Transverse colon (tissue), 4 donors: ENCODE measurements at regions not wholly inside any gene's neighbourhood (a gene's known extent, or its start where the extent isn't known, plus 50 kb on each side); places are given as distances from the start of the nearest gene placed in this dataset.

Experiments used
- DNase-seq: peaks from one replicate; pipeline ENCODE4 v3.0.0-alpha.2; 2019
- H3K27ac ChIP-seq, 4 donors: fragments of 200-600 bp; sonication (generic); 2 replicates each; pipeline ENCODE4 v1.5.1; 2016 to 2018; ENCODE audit warnings: inconsistent platforms in 4 of 4
- H3K27me3 ChIP-seq: fragments of 200-600 bp; sonication (generic); 2 replicates; pipeline ENCODE4 v1.5.1; 2017; ENCODE audit warnings: inconsistent platforms
- H3K36me3 ChIP-seq, 4 donors: fragments of 200-600 bp; sonication (generic); 2 replicates each; pipeline ENCODE4 v1.5.1; 2017 to 2019; ENCODE audit warnings: inconsistent platforms in 4 of 4
- H3K4me1 ChIP-seq, 4 donors: fragments of 200-600 bp; sonication (generic); 2 replicates each; pipeline ENCODE4 v1.5.1; 2017 to 2020; ENCODE audit warnings: inconsistent platforms in 4 of 4
- H3K4me3 ChIP-seq, 4 donors: fragments of 200-600 bp; sonication (generic); 1 replicate in 1 of 4; 2 replicates in 3 of 4; pipeline versions ENCODE4 v1.5.1 to v1.6.1; 2017 to 2019; ENCODE audit warnings: inconsistent platforms in 4 of 4
- H3K9me3 ChIP-seq, 2 donors: fragments of 200-600 bp; sonication (generic); 2 replicates each; pipeline ENCODE4 v1.5.1; 2017 to 2019; ENCODE audit warnings: inconsistent platforms in 2 of 2
- CTCF ChIP-seq, 5 experiments: fragments of 200-600 bp in 3 of 5; fragments of 450-650 bp in 2 of 5; sonication (generic) in 3 of 5; IDR thresholded peaks; 1 replicate in 2 of 5; 2 replicates in 3 of 5; pipeline ENCODE4 v1.5.1; 2016 to 2017; ENCODE audit warnings: antibody characterized with exemption in 5 of 5, inconsistent platforms in 3 of 5, mild to moderate bottlenecking in 2 of 5, moderate library complexity in 1 of 5
- EP300 ChIP-seq: sonication (generic); formaldehyde crosslinking; IDR thresholded peaks from one replicate; pipeline ENCODE4 v1.6.1; 2017; ENCODE audit warnings: antibody characterized with exemption, low read depth
- POLR2A ChIP-seq: fragments of 450-650 bp; IDR thresholded peaks from one replicate; pipeline ENCODE4 v1.6.1; 2016; ENCODE audit warnings: antibody characterized with exemption, mild to moderate bottlenecking, moderate library complexity
- POLR2AphosphoS5 ChIP-seq, 3 donors: sonication (generic); formaldehyde crosslinking; IDR thresholded peaks; one replicate each; pipeline ENCODE4 v1.6.1; 2016; ENCODE audit warnings: antibody characterized with exemption in 3 of 3
- WGBS, 2 donors: methylation state at CpG; one replicate each; pipeline ENCODE4 v1.1.5; 2018; ENCODE audit warnings: low coverage in 1 of 2; 5-methylcytosine and 5-hydroxymethylcytosine counted together
- in situ Hi-C, 4 donors: fragments of 200-750 bp; cut with MboI; loops; one replicate each; pipeline versions ENCODE4 v1.15.0 to v1.15.1; 2017; ENCODE audit warnings: low sequenced_read_pairs in 3 of 4, low pct_ligation_motif_present in 1 of 4, low pct_unique_long_range_greater_than_20kb in 1 of 4
- intact Hi-C: fragments of 100-400 bp; cut with DNase I; formaldehyde crosslinking; loops from one replicate; pipeline ENCODE4 v1.15.1; 2023; ENCODE audit warnings: low total_unique reads

GRCh38 chr2:39855856-39856255, 76.8 kb upstream of the THUMPD2 start:
- intact Hi-C loops: no loop called here
- DNase-seq: no peak
- no peaks in the 10 kb centered on the region for H3K9me3 ChIP-seq
- no peak overlapping the region for H3K4me3 ChIP-seq
- no peaks in the 10 kb centered on the region for H3K36me3 ChIP-seq
- TF ChIP-seq CTCF (IDR thresholded peaks at IDR 0.05): no peak
- TF ChIP-seq EP300: no peak
- TF ChIP-seq POLR2A: no peak
- TF ChIP-seq POLR2AphosphoS5 (IDR thresholded peaks at IDR 0.05): no peak
- WGBS, 2 donors: 92 to 96% methylated on average over 3 of the region's 3 CpGs
- H3K27me3 ChIP-seq: no peaks in the 10 kb centered on the region
- H3K4me1 ChIP-seq: peaks cover 0 to 12% (median 3%) of the 10 kb centered on the region in 4 donors
- in situ Hi-C loops: no loop called here
- H3K27ac ChIP-seq: no peak overlapping the region

- Histone ChIP-seq H3K9me3 (no peaks in the 10 kb centered on the region), H3K4me1 (peaks cover 0 to 12% (median 3%) of the 10 kb centered on the region in 4 donors), H3K27me3 (no peaks in the 10 kb centered on the region), H3K27ac (no peak overlapping the region), H3K36me3 (no peaks in the 10 kb centered on the region), H3K4me3 (no peak overlapping the region)
- no peak for DNase-seq
- in situ Hi-C loops: no loop called here
- TF ChIP-seq POLR2A (no peak), CTCF (IDR thresholded peaks at IDR 0.05) (no peak), EP300 (no peak), POLR2AphosphoS5 (IDR thresholded peaks at IDR 0.05) (no peak)
- 69 to 76% methylated on average over 4 to 5 of the region's 5 CpGs for WGBS, 2 donors
- intact Hi-C loops: no loop called here
Measured at GRCh38 chr2:39854771-39855170, 75.7 kb upstream of the THUMPD2 start.

GRCh38 chr2:39852831-39853230, 73.8 kb upstream of the THUMPD2 start:
- DNase-seq: no peak
- 47 to 79% methylated on average over 1 of the region's 1 CpG for WGBS, 2 donors
- no peaks in the 10 kb centered on the region for H3K27me3 ChIP-seq

GRCh38 chr2:39851651-39852110, 72.6 kb upstream of the THUMPD2 start:
- Histone ChIP-seq H3K9me3 (no peaks in the 10 kb centered on the region), H3K27ac (peak overlapping the region in 2 of 4 donors; percentile 8 to 28), H3K4me1 (peaks cover 0 to 12% (median 3%) of the 10 kb centered on the region in 4 donors), H3K27me3 (no peaks in the 10 kb centered on the region), H3K4me3 (no peak overlapping the region), H3K36me3 (no peaks in the 10 kb centered on the region)
- intact Hi-C loops (no loop called here), in situ Hi-C loops (no loop called here)
- WGBS, 2 donors: 0 to 5% methylated on average over 1 to 3 of the region's 3 CpGs
- no peak for DNase-seq
- TF ChIP-seq EP300 (no peak), POLR2A (no peak), POLR2AphosphoS5 (IDR thresholded peaks at IDR 0.05) (no peak), CTCF (IDR thresholded peaks at IDR 0.05) (no peak)

More at GRCh38 chr2:39852831-39853230, 73.8 kb upstream of the THUMPD2 start:
- Histone ChIP-seq H3K36me3 (no peaks in the 10 kb centered on the region), H3K4me1 (peaks cover 0 to 12% (median 3%) of the 10 kb centered on the region in 4 donors), H3K9me3 (no peaks in the 10 kb centered on the region), H3K27ac (no peak overlapping the region), H3K4me3 (no peak overlapping the region)
- TF ChIP-seq CTCF (IDR thresholded peaks at IDR 0.05): no peak
- intact Hi-C loops (no loop called here), in situ Hi-C loops (no loop called here)
